Upper lobe of left lung (tissue), 6 donors: ENCODE measurements at regions not wholly inside any gene's neighbourhood (a gene's known extent, or its start where the extent isn't known, plus 50 kb on each side); places are given as distances from the start of the nearest gene placed in this dataset.
A peak's percentile ranks its signal among the peaks of the same experiment; 100 is the strongest.

ENCODE experiments used
- ATAC-seq, 2 donors: fragments of 200-7000 bp; cut with Tn5 transposase; one replicate each; pipeline ENCODE4 v1.9.1; 2022; ENCODE audit warnings: mild to moderate bottlenecking in 2 of 2, moderate library complexity in 2 of 2; ENCODE audit not compliant: low FRiP score in 2 of 2
- DNase-seq, 2 donors: peaks; one replicate each; pipeline ENCODE4 v3.0.0-alpha.2; 2019 to 2020
- H3K27ac ChIP-seq, 4 donors: fragments of 200-600 bp; sonication (generic); one replicate each; pipeline ENCODE4 v1.5.1; 2016 to 2019
- H3K27me3 ChIP-seq, 4 donors: fragments of 200-600 bp; sonication (generic); one replicate each; pipeline ENCODE4 v1.5.1; 2017 to 2019
- H3K36me3 ChIP-seq, 4 donors: fragments of 200-600 bp; sonication (generic); one replicate each; pipeline ENCODE4 v1.5.1; 2016 to 2019
- H3K4me1 ChIP-seq, 4 donors: fragments of 200-600 bp; sonication (generic); one replicate each; pipeline ENCODE4 v1.5.1; 2018 to 2019
- H3K4me3 ChIP-seq, 4 donors: fragments of 200-600 bp; sonication (generic); one replicate each; pipeline ENCODE4 v1.5.1; 2017 to 2019; ENCODE audit warnings: mild to moderate bottlenecking in 2 of 4, moderate library complexity in 1 of 4
- H3K9me3 ChIP-seq, 4 donors: fragments of 200-600 bp; sonication (generic); one replicate each; pipeline ENCODE4 v1.5.1; 2018 to 2019
- CTCF ChIP-seq, 6 experiments: fragments of 450-650 bp in 4 of 6; fragments of 200-600 bp in 2 of 6; sonication (generic) in 2 of 6; IDR thresholded peaks; one replicate each; pipeline ENCODE4 v1.5.1; 2016 to 2019; ENCODE audit warnings: antibody characterized with exemption in 6 of 6
- EP300 ChIP-seq, 4 donors: sonication (generic); formaldehyde crosslinking; IDR thresholded peaks; one replicate each; pipeline ENCODE4 v1.5.1; 2017; ENCODE audit warnings: antibody characterized with exemption in 4 of 4, control low read depth in 2 of 4
- POLR2A ChIP-seq, 4 donors: fragments of 450-650 bp; IDR thresholded peaks; one replicate each; pipeline ENCODE4 v1.5.1; 2016 to 2017; ENCODE audit warnings: antibody characterized with exemption in 4 of 4, mild to moderate bottlenecking in 2 of 4
- POLR2AphosphoS5 ChIP-seq, 2 donors: sonication (generic); formaldehyde crosslinking; IDR thresholded peaks; one replicate each; pipeline ENCODE4 v1.5.1; 2017; ENCODE audit warnings: antibody characterized with exemption in 2 of 2
- WGBS, 2 donors: methylation state at CpG; one replicate each; pipeline ENCODE4 v1.1.5; 2017 to 2018; 5-methylcytosine and 5-hydroxymethylcytosine counted together
- donor health status: DM: no; HTN: no; CAD: no; lungs with moderate emphysema.
- donor health status: DM: no; HTN: yes; CAD: no; lungs with severe emphysema.

GRCh38 chr4:24229978-24230377 lies 340.1 kb upstream of the PPARGC1A start:
- H3K27ac ChIP-seq, result no peak overlapping the region
- DNase-seq (no peak), ATAC-seq (no peak)
- no peaks in the 10 kb centered on the region for H3K4me1 ChIP-seq
- no peak overlapping the region for H3K4me3 ChIP-seq
- 72 to 82% methylated on average over 4 of the region's 4 CpGs for WGBS, 2 donors
- no peaks in the 10 kb centered on the region for H3K9me3 ChIP-seq
- H3K36me3 ChIP-seq, result no peaks in the 10 kb centered on the region
- no peak for TF ChIP-seq CTCF (IDR thresholded peaks at IDR 0.05)
- no peak for TF ChIP-seq POLR2AphosphoS5 (IDR thresholded peaks at IDR 0.05)
- TF ChIP-seq EP300 (IDR thresholded peaks at IDR 0.05), result no peak
- TF ChIP-seq POLR2A (IDR thresholded peaks at IDR 0.05), result no peak
- H3K27me3 ChIP-seq, result no peaks in the 10 kb centered on the region

- no peak overlapping the region for H3K27ac ChIP-seq
- H3K4me3 ChIP-seq, result no peak overlapping the region
- no peaks in the 10 kb centered on the region for H3K27me3 ChIP-seq
- WGBS, 2 donors, result 89 to 90% methylated on average over 4 of the region's 4 CpGs
- H3K36me3 ChIP-seq, result no peaks in the 10 kb centered on the region
- DNase-seq (no peak), ATAC-seq (no peak)
- no peaks in the 10 kb centered on the region for H3K9me3 ChIP-seq
- TF ChIP-seq CTCF (IDR thresholded peaks at IDR 0.05) (no peak), POLR2A (IDR thresholded peaks at IDR 0.05) (no peak), POLR2AphosphoS5 (IDR thresholded peaks at IDR 0.05) (no peak), EP300 (IDR thresholded peaks at IDR 0.05) (no peak)
- no peaks in the 10 kb centered on the region for H3K4me1 ChIP-seq
Observed at GRCh38 chr4:24228692-24229091, 338.8 kb upstream of the PPARGC1A start.

GRCh38 chr4:24226667-24227066 lies 336.8 kb upstream of the PPARGC1A start:
- Histone ChIP-seq H3K36me3 (no peaks in the 10 kb centered on the region), H3K27ac (no peak overlapping the region), H3K4me1 (no peaks in the 10 kb centered on the region), H3K9me3 (no peaks in the 10 kb centered on the region), H3K27me3 (no peaks in the 10 kb centered on the region), H3K4me3 (no peak overlapping the region)
- ATAC-seq (peak in 1 of 2 donors; percentile 21), DNase-seq (no peak)
- TF ChIP-seq CTCF (IDR thresholded peaks at IDR 0.05) (no peak), EP300 (IDR thresholded peaks at IDR 0.05) (no peak), POLR2A (IDR thresholded peaks at IDR 0.05) (no peak), POLR2AphosphoS5 (IDR thresholded peaks at IDR 0.05) (no peak)
- 57% methylated on average over 3 to 4 of the region's 4 CpGs for WGBS, 2 donors

GRCh38 chr4:24226023-24226422 lies 336.2 kb upstream of the PPARGC1A start:
- no peak for DNase-seq
- TF ChIP-seq POLR2AphosphoS5 (IDR thresholded peaks at IDR 0.05) (no peak), EP300 (IDR thresholded peaks at IDR 0.05) (no peak), POLR2A (IDR thresholded peaks at IDR 0.05) (no peak), CTCF (IDR thresholded peaks at IDR 0.05) (no peak)
- 46 to 52% methylated on average over 10 of the region's 10 CpGs for WGBS, 2 donors
- H3K27me3 ChIP-seq, result no peaks in the 10 kb centered on the region
- no peak overlapping the region for H3K27ac ChIP-seq
- no peak overlapping the region for H3K4me3 ChIP-seq
- no peaks in the 10 kb centered on the region for H3K4me1 ChIP-seq
- no peaks in the 10 kb centered on the region for H3K9me3 ChIP-seq
- peak in 1 of 2 donors; percentile 34 for ATAC-seq
- H3K36me3 ChIP-seq, result no peaks in the 10 kb centered on the region

GRCh38 chr4:24224446-24224845 lies 334.6 kb upstream of the PPARGC1A start:
- Histone ChIP-seq H3K27me3 (no peaks in the 10 kb centered on the region), H3K36me3 (no peaks in the 10 kb centered on the region), H3K4me3 (no peak overlapping the region), H3K9me3 (no peaks in the 10 kb centered on the region), H3K4me1 (no peaks in the 10 kb centered on the region), H3K27ac (no peak overlapping the region)
- 75 to 79% methylated on average over 4 of the region's 4 CpGs for WGBS, 2 donors
- ATAC-seq (no peak), DNase-seq (no peak)
- TF ChIP-seq POLR2A (IDR thresholded peaks at IDR 0.05) (no peak), POLR2AphosphoS5 (IDR thresholded peaks at IDR 0.05) (no peak), EP300 (IDR thresholded peaks at IDR 0.05) (no peak), CTCF (IDR thresholded peaks at IDR 0.05) (no peak)
